ENCODE measurements at regions not wholly inside any gene's neighbourhood (a gene's known extent, or its start where the extent isn't known, plus 50 kb on each side); places are given as distances from the start of the nearest gene placed in this dataset.

GRCh38 chr4:43391069-43391468 lies 498.6 kb downstream of the GRXCR1 start:
- Histone ChIP-seq H3K27ac (ENCODE audit: low read depth, low read length, poor library complexity, severe bottlenecking) (no peak overlapping the region), H3K9me3 (ENCODE audit: low read depth, low read length, poor library complexity, severe bottlenecking) (peaks cover 24% of the 10 kb centered on the region), H3K27me3 (replicated peaks; ENCODE audit: insufficient read depth, low read depth, low read length, poor library complexity) (no peaks in the 10 kb centered on the region), H3K4me3 (ENCODE audit: low read depth, low read length, poor library complexity, severe bottlenecking) (no peak overlapping the region), H3K4me1 (ENCODE audit: insufficient read depth, low read length, poor library complexity, severe bottlenecking) (no peaks in the 10 kb centered on the region), H3K36me3 (ENCODE audit: insufficient read depth, low read length, poor library complexity, severe bottlenecking) (no peaks in the 10 kb centered on the region)
- POLR2A ChIA-PET (ENCODE audit: low non-redundant PET), result no interaction called here
- CTCF ChIA-PET, result no interaction called here
- no TSS peak for BruUV-seq (replicated peaks)
- TF ChIP-seq CTCF (conservative IDR thresholded peaks at IDR 0.05; ENCODE audit: low read depth, low read length), result no peak
- TF ChIP-seq EZH2 (IDR thresholded peaks at IDR 0.05; ENCODE audit: borderline replicate concordance, low read depth, low read length, poor library complexity, severe bottlenecking), result no peak
- DNase-seq (ENCODE audit: low spot score), result no peak
- intact Hi-C loops (cut with micrococcal nuclease; ENCODE audit: unreplicated experiment), result no loop called here

GRCh38 chr4:43394976-43395375 lies 502.5 kb downstream of the GRXCR1 start:
- Histone ChIP-seq H3K4me1 (ENCODE audit: insufficient read depth, low read length, poor library complexity, severe bottlenecking) (no peaks in the 10 kb centered on the region), H3K36me3 (ENCODE audit: insufficient read depth, low read length, poor library complexity, severe bottlenecking) (no peaks in the 10 kb centered on the region), H3K9me3 (ENCODE audit: low read depth, low read length, poor library complexity, severe bottlenecking) (peaks cover 25% of the 10 kb centered on the region), H3K4me3 (ENCODE audit: low read depth, low read length, poor library complexity, severe bottlenecking) (no peak overlapping the region), H3K27ac (ENCODE audit: low read depth, low read length, poor library complexity, severe bottlenecking) (no peak overlapping the region), H3K27me3 (replicated peaks; ENCODE audit: insufficient read depth, low read depth, low read length, poor library complexity) (no peaks in the 10 kb centered on the region)
- BruUV-seq (replicated peaks), result no TSS peak
- no peak for DNase-seq (ENCODE audit: low spot score)
- CTCF ChIA-PET, result no interaction called here
- TF ChIP-seq EZH2 (IDR thresholded peaks at IDR 0.05; ENCODE audit: borderline replicate concordance, low read depth, low read length, poor library complexity, severe bottlenecking), result no peak
- no peak for TF ChIP-seq CTCF (conservative IDR thresholded peaks at IDR 0.05; ENCODE audit: low read depth, low read length)
- POLR2A ChIA-PET (ENCODE audit: low non-redundant PET), result no interaction called here
- intact Hi-C loops (cut with micrococcal nuclease; ENCODE audit: unreplicated experiment), result no loop called here

- intact Hi-C loops (cut with micrococcal nuclease; ENCODE audit: unreplicated experiment), result no loop called here
- Histone ChIP-seq H3K9me3 (ENCODE audit: low read depth, low read length, poor library complexity, severe bottlenecking) (peaks cover 45% of the 10 kb centered on the region), H3K4me3 (ENCODE audit: low read depth, low read length, poor library complexity, severe bottlenecking) (no peak overlapping the region), H3K27me3 (replicated peaks; ENCODE audit: insufficient read depth, low read depth, low read length, poor library complexity) (no peaks in the 10 kb centered on the region), H3K36me3 (ENCODE audit: insufficient read depth, low read length, poor library complexity, severe bottlenecking) (no peaks in the 10 kb centered on the region), H3K4me1 (ENCODE audit: insufficient read depth, low read length, poor library complexity, severe bottlenecking) (no peaks in the 10 kb centered on the region), H3K27ac (ENCODE audit: low read depth, low read length, poor library complexity, severe bottlenecking) (no peak overlapping the region)
- no TSS peak for BruUV-seq (replicated peaks)
- ChIA-PET CTCF (no interaction called here), POLR2A (ENCODE audit: low non-redundant PET) (no interaction called here)
- no peak for DNase-seq (ENCODE audit: low spot score)
- TF ChIP-seq EZH2 (IDR thresholded peaks at IDR 0.05; ENCODE audit: borderline replicate concordance, low read depth, low read length, poor library complexity, severe bottlenecking) (no peak), CTCF (conservative IDR thresholded peaks at IDR 0.05; ENCODE audit: low read depth, low read length) (no peak)
Observed at GRCh38 chr4:43399726-43400125, 507.2 kb downstream of the GRXCR1 start.
